ENCODE measurements at regions not wholly inside any gene's neighbourhood (a gene's known extent, or its start where the extent isn't known, plus 50 kb on each side); places are given as distances from the start of the nearest gene placed in this dataset.

GRCh38 chr17:22463110-22463850 is 771.0 kb downstream of the KCNJ18 start:
- no peak overlapping the region for H3K4me3 ChIP-seq
- no peaks in the 10 kb centered on the region for H3K9me3 ChIP-seq
- no peaks in the 10 kb centered on the region for H3K27me3 ChIP-seq
- TF ChIP-seq CTCF (IDR thresholded peaks at IDR 0.05) (no peak), POLR2A (IDR thresholded peaks at IDR 0.05) (no peak), POLR2AphosphoS5 (IDR thresholded peaks at IDR 0.05; ENCODE audit: insufficient read depth in 1 of 2, low read depth in 1 of 2) (no peak)
- no peaks in the 10 kb centered on the region for H3K36me3 ChIP-seq
- intact Hi-C loops (cut with DNase I): no loop called here
- no peaks in the 10 kb centered on the region for H3K4me1 ChIP-seq
- H3K27ac ChIP-seq: no peak overlapping the region
- DNase-seq (ENCODE audit: extremely low spot score in 2 of 2): peak in 1 of 2 donors; percentile 43

- TF ChIP-seq POLR2A (IDR thresholded peaks at IDR 0.05) (no peak), CTCF (IDR thresholded peaks at IDR 0.05) (no peak), POLR2AphosphoS5 (IDR thresholded peaks at IDR 0.05; ENCODE audit: insufficient read depth in 1 of 2, low read depth in 1 of 2) (no peak)
- no peaks in the 10 kb centered on the region for H3K4me1 ChIP-seq
Observed at GRCh38 chr17:22464041-22464440, 771.7 kb downstream of the KCNJ18 start.

GRCh38 chr17:22467720-22468119 is 775.4 kb downstream of the KCNJ18 start:
- Histone ChIP-seq H3K9me3 (no peaks in the 10 kb centered on the region), H3K4me3 (no peak overlapping the region), H3K4me1 (no peaks in the 10 kb centered on the region), H3K36me3 (no peaks in the 10 kb centered on the region), H3K27ac (no peak overlapping the region), H3K27me3 (no peaks in the 10 kb centered on the region)
- intact Hi-C loops (cut with DNase I): no loop called here
- TF ChIP-seq POLR2A (IDR thresholded peaks at IDR 0.05) (no peak), POLR2AphosphoS5 (IDR thresholded peaks at IDR 0.05; ENCODE audit: insufficient read depth in 1 of 2, low read depth in 1 of 2) (no peak), CTCF (IDR thresholded peaks at IDR 0.05) (no peak)
- no peak for DNase-seq (ENCODE audit: extremely low spot score in 2 of 2)

More at GRCh38 chr17:22464041-22464440, 771.7 kb downstream of the KCNJ18 start:
- DNase-seq (ENCODE audit: extremely low spot score in 2 of 2): peak in 1 of 2 donors; percentile 14
- Histone ChIP-seq H3K36me3 (no peaks in the 10 kb centered on the region), H3K27ac (no peak overlapping the region), H3K27me3 (no peaks in the 10 kb centered on the region), H3K4me3 (no peak overlapping the region), H3K9me3 (no peaks in the 10 kb centered on the region)
- intact Hi-C loops (cut with DNase I): no loop called here

- DNase-seq (ENCODE audit: extremely low spot score in 2 of 2): peak in 1 of 2 donors; percentile 61
- Histone ChIP-seq H3K9me3 (no peaks in the 10 kb centered on the region), H3K4me1 (no peaks in the 10 kb centered on the region), H3K27me3 (no peaks in the 10 kb centered on the region), H3K27ac (no peak overlapping the region), H3K4me3 (no peak overlapping the region), H3K36me3 (no peaks in the 10 kb centered on the region)
- TF ChIP-seq POLR2A (IDR thresholded peaks at IDR 0.05): no peak
- no peak for TF ChIP-seq POLR2AphosphoS5 (IDR thresholded peaks at IDR 0.05; ENCODE audit: insufficient read depth in 1 of 2, low read depth in 1 of 2)
- TF ChIP-seq CTCF (IDR thresholded peaks at IDR 0.05): no peak
- intact Hi-C loops (cut with DNase I): no loop called here
Observed at GRCh38 chr17:22469101-22469880, 777.0 kb downstream of the KCNJ18 start.

GRCh38 chr17:22469941-22470340 is 777.6 kb downstream of the KCNJ18 start:
- no peaks in the 10 kb centered on the region for H3K36me3 ChIP-seq
- no peak overlapping the region for H3K4me3 ChIP-seq
- DNase-seq (ENCODE audit: extremely low spot score in 2 of 2): peak in 1 of 2 donors; percentile 52
- no peak for TF ChIP-seq POLR2AphosphoS5 (IDR thresholded peaks at IDR 0.05; ENCODE audit: insufficient read depth in 1 of 2, low read depth in 1 of 2)
- H3K4me1 ChIP-seq: no peaks in the 10 kb centered on the region
- H3K27me3 ChIP-seq: no peaks in the 10 kb centered on the region
- intact Hi-C loops (cut with DNase I): no loop called here
- H3K9me3 ChIP-seq: no peaks in the 10 kb centered on the region
- H3K27ac ChIP-seq: no peak overlapping the region

All from vagina (tissue), 2 donors.